GM12878 (cell line): ENCODE measurements at regions not wholly inside any gene's neighbourhood (a gene's known extent, or its start where the extent isn't known, plus 50 kb on each side); places are given as distances from the start of the nearest gene placed in this dataset.
A peak's percentile ranks its signal among the peaks of the same experiment; 100 is the strongest.

ENCODE experiments used
- ATAC-seq: fragments of 200-7000 bp; cut with Tn5 transposase; 3 replicates; pipeline ENCODE4 v1.9.1; 2020; ENCODE audit warnings: mild to moderate bottlenecking, moderate library complexity
- BruUV-seq: library from RNA; stranded (reverse); fragments of 400-500 nt; replicated peaks from 2 replicates; lab custom pipeline; 2021; lab: Mats Ljungman, UMichigan
- CTCF ChIA-PET: fragments of 300-600 bp; sonication (Branson Sonifier 250); formaldehyde crosslinking; extraction: SDS; loops from one replicate; lab custom pipeline; 2021; ENCODE audit warnings: inconsistent platforms; lab: Yijun Ruan, JAX
- POLR2A ChIA-PET: fragments of 350-600 bp; formaldehyde crosslinking; extraction: SDS; loops from one replicate; lab custom pipeline; 2021; ENCODE audit warnings: inconsistent platforms; lab: Charles Lee
- RAD21 ChIA-PET: fragments of 300-600 bp; sonication (Branson Sonifier 250); formaldehyde crosslinking; loops from one replicate; lab custom pipeline; 2023; ENCODE audit warnings: antibody characterized with exemption; ENCODE audit not compliant: unreplicated experiment; lab: Charles Lee
- SMC1A ChIA-PET: fragments of 300-600 bp; sonication (Branson Sonifier 250); formaldehyde crosslinking; loops from one replicate; lab custom pipeline; 2023; ENCODE audit not compliant: unreplicated experiment, uncharacterized antibody; lab: Charles Lee
- DNase-seq: peaks from one replicate; pipeline ENCODE4 v3.0.0-alpha.2; 2011; ENCODE audit warnings: low read depth, low spot score
- FAIRE-seq: peaks from 3 replicates; lab custom pipeline; 2011; peaks lifted over from hg19 to GRCh38; lab: Jason Lieb, UNC
- H2AFZ ChIP-seq: 2 replicates; pipeline ENCODE4 v1.6.0; 2011; ENCODE audit warnings: low read depth, low read length, control low read depth; ENCODE audit not compliant: control insufficient read depth
- H3K27ac ChIP-seq: 2 replicates; pipeline ENCODE4 v1.5.1; 2011; ENCODE audit warnings: control low read depth; ENCODE audit not compliant: control insufficient read depth, insufficient read depth
- H3K27me3 ChIP-seq, 2 experiments: replicated peaks in 1 of 2; 2 replicates each; pipeline versions ENCODE4 v1.6.0 to v1.6.1; 2011; ENCODE audit warnings: low read length in 1 of 2; ENCODE audit not compliant: control insufficient read depth in 2 of 2, insufficient read depth in 2 of 2
- H3K36me3 ChIP-seq, 2 experiments: 2 replicates each; pipeline ENCODE4 v1.5.1; 2011; ENCODE audit warnings: low read length in 1 of 2; ENCODE audit not compliant: control insufficient read depth in 2 of 2, insufficient read depth in 2 of 2
- H3K4me1 ChIP-seq: 2 replicates; pipeline ENCODE4 v1.6.1; 2011; ENCODE audit warnings: mild to moderate bottlenecking, low read length, moderate library complexity, mixed read lengths; ENCODE audit not compliant: control insufficient read depth, insufficient read depth
- H3K4me2 ChIP-seq: 2 replicates; pipeline ENCODE4 v1.6.0; 2011; ENCODE audit warnings: control low read depth; ENCODE audit not compliant: control insufficient read depth, insufficient read depth
- H3K4me3 ChIP-seq: fragments of 200-600 bp; sonication (generic); 2 replicates; pipeline ENCODE4 v1.5.1; 2016
- H3K79me2 ChIP-seq: 2 replicates; pipeline ENCODE4 v1.6.0; 2011; ENCODE audit warnings: low read length; ENCODE audit not compliant: control insufficient read depth, insufficient read depth
- H3K9ac ChIP-seq: 2 replicates; pipeline ENCODE4 v1.8.0; 2011; ENCODE audit warnings: low read length, control low read depth, mixed read lengths; ENCODE audit not compliant: control insufficient read depth, insufficient read depth
- H3K9me3 ChIP-seq: replicated peaks from 3 replicates; pipeline ENCODE4 v1.5.1; 2011; ENCODE audit warnings: mild to moderate bottlenecking, low read length; ENCODE audit not compliant: control insufficient read depth, insufficient read depth
- H4K20me1 ChIP-seq: 2 replicates; pipeline ENCODE4 v1.6.0; 2011; ENCODE audit not compliant: control insufficient read depth, insufficient read depth
- IKZF2 ChIP-seq, 2 experiments: fragments of 450-650 bp; IDR thresholded peaks; 2 replicates each; pipeline ENCODE4 v1.6.1; 2017; ENCODE audit warnings: mild to moderate bottlenecking in 2 of 2, moderate library complexity in 2 of 2
- NFIC ChIP-seq: IDR thresholded peaks from 2 replicates; pipeline ENCODE4 v1.6.1; 2012; ENCODE audit warnings: low read depth, mild to moderate bottlenecking, inconsistent platforms, low read length, moderate library complexity
- RAD21 ChIP-seq: IDR thresholded peaks from 2 replicates; pipeline ENCODE4 v1.6.1; 2011; ENCODE audit warnings: mild to moderate bottlenecking, low read depth, low read length, moderate library complexity; ENCODE audit not compliant: insufficient read depth
- RUNX3 ChIP-seq: IDR thresholded peaks from 2 replicates; pipeline ENCODE4 v1.6.1; 2012; ENCODE audit warnings: low read length, inconsistent platforms
- SMC3 ChIP-seq: IDR thresholded peaks from 2 replicates; pipeline ENCODE4 v1.6.1; 2011; ENCODE audit warnings: low read length, improper control_type of control experiment, borderline replicate concordance
- ZBED1 ChIP-seq: IDR thresholded peaks from 2 replicates; pipeline ENCODE4 v1.6.1; 2016; ENCODE audit warnings: borderline replicate concordance
- WGBS: methylation state at CpG from one replicate; pipeline ENCODE4 v1.1.6; 2016; ENCODE audit warnings: low lambda C conversion rate; ENCODE audit not compliant: insufficient replicate concordance, insufficient coverage; ENCODE audit errors: missing lambda C conversion rate; 5-methylcytosine and 5-hydroxymethylcytosine counted together
- in situ Hi-C: fragments of 300-500 bp; cut with MboI; formaldehyde crosslinking; loops from 9 replicates; pipeline ENCODE4 v1.14.3; 2018; ENCODE audit warnings: mixed read lengths
- intact Hi-C: fragments of 100-400 bp; cut with micrococcal nuclease; formaldehyde crosslinking; loops from one replicate; pipeline ENCODE4 v1.14.2; 2022; ENCODE audit not compliant: unreplicated experiment
- TF ChIP-seq, protein P1 (sequence below): IDR thresholded peaks from 2 replicates; pipeline ENCODE4 v1.6.1; 2012; ENCODE audit warnings: low read depth, low read length, improper control_type of control experiment
- TF ChIP-seq, protein P2 (sequence below): fragments of 450-650 bp; IDR thresholded peaks from 2 replicates; pipeline ENCODE4 v1.6.1; 2017; ENCODE audit warnings: mild to moderate bottlenecking, moderate library complexity
- TF ChIP-seq, protein P3 (sequence below), 3 experiments: IDR thresholded peaks in 2 of 3; conservative IDR thresholded peaks in 1 of 3; 2 replicates each; pipeline ENCODE4 v1.5.1; 2011; ENCODE audit warnings: low read depth in 3 of 3, low read length in 3 of 3, mild to moderate bottlenecking in 3 of 3, control low read depth in 2 of 3, moderate library complexity in 2 of 3, inconsistent platforms in 1 of 3, mixed read lengths in 1 of 3; ENCODE audit not compliant: control insufficient read depth in 2 of 3, insufficient read depth in 1 of 3; ENCODE audit errors: extremely low read depth in 1 of 3

DNA sequence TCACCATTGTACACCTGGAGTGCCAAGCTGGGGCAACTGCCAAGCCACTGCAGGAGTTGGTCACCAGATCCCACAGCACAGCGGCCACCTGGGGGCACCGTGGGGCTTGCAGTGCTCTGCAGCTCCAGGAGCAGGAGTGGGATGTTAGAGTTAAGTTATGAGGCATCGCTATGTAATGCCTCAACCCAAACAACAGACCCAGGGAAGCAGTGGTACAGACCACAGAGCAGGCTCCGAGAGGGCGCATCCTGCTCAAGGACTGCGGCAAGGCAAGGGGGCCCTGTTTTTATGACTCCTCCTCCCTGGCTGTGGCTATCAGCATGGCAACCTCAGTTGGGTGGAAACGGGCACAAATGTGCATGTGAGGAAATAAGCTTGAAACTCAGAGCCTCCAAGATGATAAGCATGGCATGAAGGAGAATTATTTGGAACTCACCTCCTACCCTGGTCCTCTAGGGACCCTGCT is 63.1 kb downstream of the ARL6IP4 start:
- no peaks in the 10 kb centered on the region for H3K36me3 ChIP-seq
- BruUV-seq = no TSS peak
- DNase-seq (no peak), ATAC-seq (peak; percentile 89), FAIRE-seq (no peak)
- H3K9me3 ChIP-seq = no peaks in the 10 kb centered on the region
- 16% methylated on average over 7 of the region's 7 CpGs for WGBS
- TF ChIP-seq, protein P1, sequence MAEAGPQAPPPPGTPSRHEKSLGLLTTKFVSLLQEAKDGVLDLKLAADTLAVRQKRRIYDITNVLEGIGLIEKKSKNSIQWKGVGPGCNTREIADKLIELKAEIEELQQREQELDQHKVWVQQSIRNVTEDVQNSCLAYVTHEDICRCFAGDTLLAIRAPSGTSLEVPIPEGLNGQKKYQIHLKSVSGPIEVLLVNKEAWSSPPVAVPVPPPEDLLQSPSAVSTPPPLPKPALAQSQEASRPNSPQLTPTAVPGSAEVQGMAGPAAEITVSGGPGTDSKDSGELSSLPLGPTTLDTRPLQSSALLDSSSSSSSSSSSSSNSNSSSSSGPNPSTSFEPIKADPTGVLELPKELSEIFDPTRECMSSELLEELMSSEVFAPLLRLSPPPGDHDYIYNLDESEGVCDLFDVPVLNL = no peak
- TF ChIP-seq RAD21 = peak; percentile 74
- TF ChIP-seq NFIC = no peak
- TF ChIP-seq RUNX3 = peak; percentile 22; the same call in 1 of the 2 replicates
- TF ChIP-seq, protein P2, sequence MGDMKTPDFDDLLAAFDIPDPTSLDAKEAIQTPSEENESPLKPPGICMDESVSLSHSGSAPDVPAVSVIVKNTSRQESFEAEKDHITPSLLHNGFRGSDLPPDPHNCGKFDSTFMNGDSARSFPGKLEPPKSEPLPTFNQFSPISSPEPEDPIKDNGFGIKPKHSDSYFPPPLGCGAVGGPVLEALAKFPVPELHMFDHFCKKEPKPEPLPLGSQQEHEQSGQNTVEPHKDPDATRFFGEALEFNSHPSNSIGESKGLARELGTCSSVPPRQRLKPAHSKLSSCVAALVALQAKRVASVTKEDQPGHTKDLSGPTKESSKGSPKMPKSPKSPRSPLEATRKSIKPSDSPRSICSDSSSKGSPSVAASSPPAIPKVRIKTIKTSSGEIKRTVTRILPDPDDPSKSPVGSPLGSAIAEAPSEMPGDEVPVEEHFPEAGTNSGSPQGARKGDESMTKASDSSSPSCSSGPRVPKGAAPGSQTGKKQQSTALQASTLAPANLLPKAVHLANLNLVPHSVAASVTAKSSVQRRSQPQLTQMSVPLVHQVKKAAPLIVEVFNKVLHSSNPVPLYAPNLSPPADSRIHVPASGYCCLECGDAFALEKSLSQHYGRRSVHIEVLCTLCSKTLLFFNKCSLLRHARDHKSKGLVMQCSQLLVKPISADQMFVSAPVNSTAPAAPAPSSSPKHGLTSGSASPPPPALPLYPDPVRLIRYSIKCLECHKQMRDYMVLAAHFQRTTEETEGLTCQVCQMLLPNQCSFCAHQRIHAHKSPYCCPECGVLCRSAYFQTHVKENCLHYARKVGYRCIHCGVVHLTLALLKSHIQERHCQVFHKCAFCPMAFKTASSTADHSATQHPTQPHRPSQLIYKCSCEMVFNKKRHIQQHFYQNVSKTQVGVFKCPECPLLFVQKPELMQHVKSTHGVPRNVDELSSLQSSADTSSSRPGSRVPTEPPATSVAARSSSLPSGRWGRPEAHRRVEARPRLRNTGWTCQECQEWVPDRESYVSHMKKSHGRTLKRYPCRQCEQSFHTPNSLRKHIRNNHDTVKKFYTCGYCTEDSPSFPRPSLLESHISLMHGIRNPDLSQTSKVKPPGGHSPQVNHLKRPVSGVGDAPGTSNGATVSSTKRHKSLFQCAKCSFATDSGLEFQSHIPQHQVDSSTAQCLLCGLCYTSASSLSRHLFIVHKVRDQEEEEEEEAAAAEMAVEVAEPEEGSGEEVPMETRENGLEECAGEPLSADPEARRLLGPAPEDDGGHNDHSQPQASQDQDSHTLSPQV = no peak
- TF ChIP-seq ZBED1 = no peak
- peak; percentile 77 for TF ChIP-seq SMC3
- TF ChIP-seq, protein P3, sequence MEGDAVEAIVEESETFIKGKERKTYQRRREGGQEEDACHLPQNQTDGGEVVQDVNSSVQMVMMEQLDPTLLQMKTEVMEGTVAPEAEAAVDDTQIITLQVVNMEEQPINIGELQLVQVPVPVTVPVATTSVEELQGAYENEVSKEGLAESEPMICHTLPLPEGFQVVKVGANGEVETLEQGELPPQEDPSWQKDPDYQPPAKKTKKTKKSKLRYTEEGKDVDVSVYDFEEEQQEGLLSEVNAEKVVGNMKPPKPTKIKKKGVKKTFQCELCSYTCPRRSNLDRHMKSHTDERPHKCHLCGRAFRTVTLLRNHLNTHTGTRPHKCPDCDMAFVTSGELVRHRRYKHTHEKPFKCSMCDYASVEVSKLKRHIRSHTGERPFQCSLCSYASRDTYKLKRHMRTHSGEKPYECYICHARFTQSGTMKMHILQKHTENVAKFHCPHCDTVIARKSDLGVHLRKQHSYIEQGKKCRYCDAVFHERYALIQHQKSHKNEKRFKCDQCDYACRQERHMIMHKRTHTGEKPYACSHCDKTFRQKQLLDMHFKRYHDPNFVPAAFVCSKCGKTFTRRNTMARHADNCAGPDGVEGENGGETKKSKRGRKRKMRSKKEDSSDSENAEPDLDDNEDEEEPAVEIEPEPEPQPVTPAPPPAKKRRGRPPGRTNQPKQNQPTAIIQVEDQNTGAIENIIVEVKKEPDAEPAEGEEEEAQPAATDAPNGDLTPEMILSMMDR (IDR thresholded peaks at IDR 0.05 in 2 of 3, conservative IDR thresholded peaks at IDR 0.05 in 1 of 3; ENCODE audit: control insufficient read depth in 2 of 3, extremely low read depth in 1 of 3, insufficient read depth in 1 of 3, low read depth in 3 of 3, low read length in 3 of 3) = peak; percentile 58 to 70 (median 67); a peak in 5 of 6 replicates
- TF ChIP-seq IKZF2 (IDR thresholded peaks at IDR 0.05) = no peak
- H3K4me2 ChIP-seq = no peak overlapping the region
- no peaks in the 10 kb centered on the region; a peak in 2 of 4 replicates for H3K27me3 ChIP-seq
- intact Hi-C loops (loop anchor here (1.0 kb wide), 1 partner anchor 195 kb away; no protein-coding TSS in a partner anchor), in situ Hi-C loops (no loop called here)
- no peaks in the 10 kb centered on the region; the same call in 1 of the 2 replicates for H4K20me1 ChIP-seq
- ChIA-PET RAD21 (interaction anchor here (0.8 to 7.4 kb wide), 10 partner anchors 16 to 538 kb away, joined by 3 to 50 read pairs (median 3); partner anchors contain the start of genes MPHOSPH9 and MTRFR), SMC1A (interaction anchor here (0.8 to 3.2 kb wide), 6 partner anchors 18 to 194 kb away, joined by 3 to 21 read pairs (median 6); no protein-coding TSS in a partner anchor), CTCF (interaction anchor here (0.7 to 7.9 kb wide), 8 partner anchors 9 to 210 kb away, joined by 3 to 72 read pairs (median 4); partner anchors contain the start of gene PITPNM2), POLR2A (interaction anchor here (1.1 to 1.9 kb wide), 2 partner anchors 72 to 195 kb away, joined by 3 to 5 read pairs; no protein-coding TSS in a partner anchor)
- H3K79me2 ChIP-seq = no peaks in the 10 kb centered on the region
- H2AFZ ChIP-seq = no peak overlapping the region
- no peak overlapping the region for H3K9ac ChIP-seq
- no peaks in the 10 kb centered on the region for H3K4me1 ChIP-seq
- H3K4me3 ChIP-seq = no peak overlapping the region
- no peak overlapping the region for H3K27ac ChIP-seq
